ENCODE measurements at regions not wholly inside any gene's neighbourhood (a gene's known extent, or its start where the extent isn't known, plus 50 kb on each side); places are given as distances from the start of the nearest gene placed in this dataset.
A peak's percentile ranks its signal among the peaks of the same experiment; 100 is the strongest.

DNA sequence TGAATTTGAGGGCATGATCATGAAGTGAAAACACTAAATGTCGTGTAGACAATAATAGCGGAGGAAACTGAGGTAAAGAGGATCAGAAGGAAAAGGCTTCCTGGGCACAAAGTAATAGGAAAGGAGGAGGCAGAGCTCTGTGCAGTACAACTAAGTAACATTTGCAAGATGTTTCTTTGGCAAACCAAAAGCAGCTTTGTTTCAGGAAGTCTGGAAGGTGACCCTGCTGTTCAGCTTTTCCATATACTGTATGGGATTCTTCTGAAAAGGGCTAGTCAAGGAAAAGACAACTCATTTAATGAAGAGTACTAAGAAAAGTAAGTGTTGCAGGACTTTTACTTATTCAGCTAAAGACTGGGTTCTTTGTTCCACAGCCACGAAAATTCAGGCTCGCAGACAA lies 463.1 kb downstream of the PCDH7 start:
- 76 to 92% (median 84%) methylated on average over 4 of the region's 4 CpGs for WGBS, 5 donors
- no peaks in the 10 kb centered on the region for H3K27me3 ChIP-seq
- peak in 1 of 2 donors; percentile 12 for DNase-seq
- TF ChIP-seq, protein P1, sequence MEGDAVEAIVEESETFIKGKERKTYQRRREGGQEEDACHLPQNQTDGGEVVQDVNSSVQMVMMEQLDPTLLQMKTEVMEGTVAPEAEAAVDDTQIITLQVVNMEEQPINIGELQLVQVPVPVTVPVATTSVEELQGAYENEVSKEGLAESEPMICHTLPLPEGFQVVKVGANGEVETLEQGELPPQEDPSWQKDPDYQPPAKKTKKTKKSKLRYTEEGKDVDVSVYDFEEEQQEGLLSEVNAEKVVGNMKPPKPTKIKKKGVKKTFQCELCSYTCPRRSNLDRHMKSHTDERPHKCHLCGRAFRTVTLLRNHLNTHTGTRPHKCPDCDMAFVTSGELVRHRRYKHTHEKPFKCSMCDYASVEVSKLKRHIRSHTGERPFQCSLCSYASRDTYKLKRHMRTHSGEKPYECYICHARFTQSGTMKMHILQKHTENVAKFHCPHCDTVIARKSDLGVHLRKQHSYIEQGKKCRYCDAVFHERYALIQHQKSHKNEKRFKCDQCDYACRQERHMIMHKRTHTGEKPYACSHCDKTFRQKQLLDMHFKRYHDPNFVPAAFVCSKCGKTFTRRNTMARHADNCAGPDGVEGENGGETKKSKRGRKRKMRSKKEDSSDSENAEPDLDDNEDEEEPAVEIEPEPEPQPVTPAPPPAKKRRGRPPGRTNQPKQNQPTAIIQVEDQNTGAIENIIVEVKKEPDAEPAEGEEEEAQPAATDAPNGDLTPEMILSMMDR (IDR thresholded peaks at IDR 0.05) = no peak
- no peak for TF ChIP-seq EP300 (IDR thresholded peaks at IDR 0.05)
- TF ChIP-seq POLR2A (IDR thresholded peaks at IDR 0.05) = no peak
- TF ChIP-seq POLR2AphosphoS5 (IDR thresholded peaks at IDR 0.05) = no peak
- H3K27ac ChIP-seq = no peak overlapping the region
- H3K9me3 ChIP-seq = peaks cover 0 to 11% (median 4%) of the 10 kb centered on the region in 4 donors
- intact Hi-C loops (cut with DNase I; ENCODE audit: low total_unique reads) = no loop called here
- H3K36me3 ChIP-seq = no peaks in the 10 kb centered on the region
- no peak overlapping the region for H3K4me3 ChIP-seq
- H3K4me1 ChIP-seq = no peaks in the 10 kb centered on the region

DNA sequence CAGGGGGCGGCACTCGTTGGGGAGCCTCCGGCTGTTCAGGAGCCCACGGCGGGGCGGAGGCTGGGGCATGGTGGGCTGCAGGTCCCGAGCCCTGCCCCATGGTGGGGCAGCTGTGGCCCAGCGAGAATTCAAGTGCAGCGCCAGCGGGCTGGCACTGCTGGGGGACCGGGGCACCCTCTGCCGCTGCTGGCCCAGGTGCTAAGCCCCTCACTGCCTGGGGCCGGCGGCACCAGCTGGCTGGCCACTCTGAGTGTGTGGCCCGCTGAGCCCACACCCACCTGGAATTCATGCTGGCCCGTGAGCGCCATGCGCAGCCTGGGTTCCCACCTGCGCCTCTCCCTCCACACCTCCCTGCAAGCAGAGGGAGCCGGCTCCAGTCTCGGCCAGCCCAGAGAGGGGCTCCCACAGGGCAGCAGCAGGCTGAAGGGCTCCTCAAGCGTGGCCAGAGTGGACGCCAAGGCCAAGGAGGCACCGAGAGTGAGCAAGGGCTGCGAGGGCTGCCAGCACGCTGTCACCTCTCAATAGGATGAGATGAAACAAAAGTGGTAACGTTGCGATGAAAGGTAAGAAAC lies 464.9 kb downstream of the PCDH7 start:
- Histone ChIP-seq H3K4me3 (no peak overlapping the region), H3K27me3 (no peaks in the 10 kb centered on the region), H3K36me3 (no peaks in the 10 kb centered on the region), H3K27ac (no peak overlapping the region), H3K9me3 (peaks cover 0 to 11% (median 4%) of the 10 kb centered on the region in 4 donors), H3K4me1 (no peaks in the 10 kb centered on the region)
- WGBS, 5 donors = 75 to 94% (median 90%) methylated on average over 17 to 28 of the region's 28 CpGs
- intact Hi-C loops (cut with DNase I; ENCODE audit: low total_unique reads) = no loop called here
- TF ChIP-seq, protein P1 (IDR thresholded peaks at IDR 0.05) = no peak
- no peak for TF ChIP-seq POLR2A (IDR thresholded peaks at IDR 0.05)
- no peak for TF ChIP-seq EP300 (IDR thresholded peaks at IDR 0.05)
- no peak for TF ChIP-seq POLR2AphosphoS5 (IDR thresholded peaks at IDR 0.05)
- no peak for DNase-seq

DNA sequence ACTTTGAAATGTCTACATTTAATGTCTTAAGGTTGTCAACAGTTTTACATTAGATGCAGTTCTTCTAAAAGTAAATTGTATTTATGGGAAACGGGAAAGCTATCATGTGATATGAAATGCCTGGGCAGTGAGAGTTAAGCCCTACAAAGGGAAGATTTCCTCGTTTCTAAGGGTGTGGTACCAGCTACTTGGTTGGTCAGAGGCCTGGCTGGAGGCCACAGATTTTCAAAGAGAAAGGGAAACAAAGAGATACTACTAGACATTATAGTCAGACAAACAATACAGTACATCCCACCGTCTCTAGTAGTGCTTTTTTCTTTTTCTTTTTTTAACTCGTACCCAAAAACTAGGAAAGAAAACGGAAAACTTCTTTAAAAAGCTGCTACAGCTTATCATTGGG lies 467.8 kb downstream of the PCDH7 start:
- Histone ChIP-seq H3K4me3 (no peak overlapping the region), H3K27me3 (no peaks in the 10 kb centered on the region), H3K9me3 (peaks cover 0 to 11% (median 4%) of the 10 kb centered on the region in 4 donors), H3K4me1 (peaks cover 5 to 17% (median 11%) of the 10 kb centered on the region in 4 donors), H3K36me3 (no peaks in the 10 kb centered on the region), H3K27ac (no peak overlapping the region)
- no peak for DNase-seq
- WGBS, 5 donors = 57 to 83% (median 76%) methylated on average over 5 of the region's 5 CpGs
- TF ChIP-seq POLR2AphosphoS5 (IDR thresholded peaks at IDR 0.05) (no peak), POLR2A (IDR thresholded peaks at IDR 0.05) (no peak), EP300 (IDR thresholded peaks at IDR 0.05) (no peak)
- TF ChIP-seq, protein P1 (IDR thresholded peaks at IDR 0.05) = no peak
- intact Hi-C loops (cut with DNase I; ENCODE audit: low total_unique reads) = no loop called here

DNA sequence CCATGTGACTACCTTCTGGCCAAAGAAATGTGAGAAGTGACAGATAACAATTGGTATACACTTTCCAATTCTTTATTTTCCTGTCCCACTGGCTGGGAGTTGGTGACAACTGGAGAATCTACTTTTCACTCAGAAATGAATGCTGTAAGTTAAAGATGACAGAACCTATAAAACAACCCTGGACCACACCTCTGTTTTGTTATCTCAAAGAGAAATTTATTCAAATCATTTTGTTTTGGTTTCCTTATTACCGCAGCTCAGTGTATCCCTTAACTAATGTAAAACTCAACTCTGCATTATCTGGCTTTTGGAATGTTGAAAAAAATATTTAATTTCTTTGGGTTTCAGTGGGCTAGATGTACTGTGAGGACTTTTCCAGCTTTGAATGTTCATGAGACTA lies 469.8 kb downstream of the PCDH7 start:
- no peaks in the 10 kb centered on the region for H3K27me3 ChIP-seq
- no peaks in the 10 kb centered on the region for H3K36me3 ChIP-seq
- WGBS, 5 donors = 67 to 94% (median 82%) methylated on average over 1 of the region's 1 CpG
- peaks cover 0 to 6% (median 3%) of the 10 kb centered on the region in 4 donors for H3K9me3 ChIP-seq
- no peak overlapping the region for H3K27ac ChIP-seq
- H3K4me1 ChIP-seq = peaks cover 17 to 37% (median 26%) of the 10 kb centered on the region in 4 donors
- H3K4me3 ChIP-seq = no peak overlapping the region
- TF ChIP-seq POLR2A (IDR thresholded peaks at IDR 0.05) (no peak), POLR2AphosphoS5 (IDR thresholded peaks at IDR 0.05) (no peak), EP300 (IDR thresholded peaks at IDR 0.05) (no peak)
- TF ChIP-seq, protein P1 (IDR thresholded peaks at IDR 0.05) = no peak
- intact Hi-C loops (cut with DNase I; ENCODE audit: low total_unique reads) = no loop called here
- no peak for DNase-seq

All from stomach (tissue), 8 donors.